Vagina (tissue), 2 donors: ENCODE measurements at regions not wholly inside any gene's neighbourhood (a gene's known extent, or its start where the extent isn't known, plus 50 kb on each side); places are given as distances from the start of the nearest gene placed in this dataset.

Experiments used
- DNase-seq, 2 donors: peaks; one replicate each; pipeline ENCODE4 v3.0.0-alpha.2; 2017; ENCODE audit errors: extremely low spot score in 2 of 2
- H3K27ac ChIP-seq: fragments of 200-600 bp; sonication (generic); one replicate; pipeline ENCODE4 v1.5.1; 2019
- H3K27me3 ChIP-seq: fragments of 200-600 bp; sonication (generic); one replicate; pipeline ENCODE4 v1.5.1; 2019
- H3K36me3 ChIP-seq, 2 donors: fragments of 200-600 bp; sonication (generic); one replicate each; pipeline ENCODE4 v1.5.1; 2017 to 2019
- H3K4me1 ChIP-seq: fragments of 200-600 bp; sonication (generic); one replicate; pipeline ENCODE4 v1.5.1; 2019
- H3K4me3 ChIP-seq, 2 donors: fragments of 200-600 bp; sonication (generic); 1 replicate in 1 of 2; 2 replicates in 1 of 2; pipeline ENCODE4 v1.5.1; 2016 to 2019
- H3K9me3 ChIP-seq: fragments of 200-600 bp; sonication (generic); one replicate; pipeline ENCODE4 v1.5.1; 2019
- CTCF ChIP-seq, 3 experiments: fragments of 450-650 bp in 2 of 3; fragments of 200-600 bp in 1 of 3; sonication (generic) in 1 of 3; IDR thresholded peaks; one replicate each; pipeline ENCODE4 v1.5.1; 2017 to 2019; ENCODE audit warnings: antibody characterized with exemption in 3 of 3, mild to moderate bottlenecking in 2 of 3, moderate library complexity in 2 of 3
- POLR2A ChIP-seq, 2 donors: fragments of 450-650 bp; IDR thresholded peaks; one replicate each; pipeline ENCODE4 v1.6.1; 2017; ENCODE audit warnings: antibody characterized with exemption in 2 of 2, mild to moderate bottlenecking in 2 of 2, moderate library complexity in 2 of 2
- POLR2AphosphoS5 ChIP-seq, 2 donors: sonication (generic); formaldehyde crosslinking; IDR thresholded peaks; one replicate each; pipeline ENCODE4 v1.9.0; 2017; ENCODE audit warnings: antibody characterized with exemption in 2 of 2, mild to moderate bottlenecking in 2 of 2, low read depth in 1 of 2; ENCODE audit not compliant: insufficient read depth in 1 of 2
- intact Hi-C: fragments of 100-400 bp; cut with DNase I; formaldehyde crosslinking; loops from one replicate; pipeline ENCODE4 v1.15.1; 2023

GRCh38 chr5:138653502-138653901 lies 78.3 kb upstream of the HSPA9 start:
- no peak for TF ChIP-seq CTCF (IDR thresholded peaks at IDR 0.05)
- no peak for TF ChIP-seq POLR2AphosphoS5 (IDR thresholded peaks at IDR 0.05; ENCODE audit: insufficient read depth in 1 of 2, low read depth in 1 of 2)
- TF ChIP-seq POLR2A (IDR thresholded peaks at IDR 0.05): no peak
- Histone ChIP-seq H3K9me3 (no peaks in the 10 kb centered on the region), H3K36me3 (no peaks in the 10 kb centered on the region), H3K27me3 (no peaks in the 10 kb centered on the region), H3K4me1 (no peaks in the 10 kb centered on the region), H3K27ac (no peak overlapping the region), H3K4me3 (no peak overlapping the region)
- intact Hi-C loops: no loop called here
- no peak for DNase-seq

- no peak for DNase-seq
- Histone ChIP-seq H3K27me3 (no peaks in the 10 kb centered on the region), H3K4me3 (no peak overlapping the region)
Observed at GRCh38 chr5:138651767-138652117, 76.5 kb upstream of the HSPA9 start.

GRCh38 chr5:138651058-138651766 lies 76.0 kb upstream of the HSPA9 start:
- H3K4me3 ChIP-seq: no peak overlapping the region
- no peaks in the 10 kb centered on the region for H3K27me3 ChIP-seq
- intact Hi-C loops: no loop called here
- H3K27ac ChIP-seq: no peak overlapping the region
- H3K36me3 ChIP-seq: no peaks in the 10 kb centered on the region
- no peak for DNase-seq
- no peak for TF ChIP-seq POLR2A (IDR thresholded peaks at IDR 0.05)
- peaks cover 10% of the 10 kb centered on the region for H3K4me1 ChIP-seq
- no peaks in the 10 kb centered on the region for H3K9me3 ChIP-seq

More at GRCh38 chr5:138651767-138652117, 76.5 kb upstream of the HSPA9 start:
- Histone ChIP-seq H3K4me1 (peaks cover 10% of the 10 kb centered on the region), H3K27ac (no peak overlapping the region), H3K36me3 (no peaks in the 10 kb centered on the region), H3K9me3 (no peaks in the 10 kb centered on the region)
- intact Hi-C loops: no loop called here
- no peak for TF ChIP-seq POLR2AphosphoS5 (IDR thresholded peaks at IDR 0.05; ENCODE audit: insufficient read depth in 1 of 2, low read depth in 1 of 2)
- no peak for TF ChIP-seq CTCF (IDR thresholded peaks at IDR 0.05)
- no peak for TF ChIP-seq POLR2A (IDR thresholded peaks at IDR 0.05)

GRCh38 chr5:138650196-138650595 lies 75.0 kb upstream of the HSPA9 start:
- Histone ChIP-seq H3K27me3 (no peaks in the 10 kb centered on the region), H3K27ac (no peak overlapping the region), H3K4me3 (no peak overlapping the region), H3K4me1 (peaks cover 10% of the 10 kb centered on the region), H3K9me3 (no peaks in the 10 kb centered on the region), H3K36me3 (no peaks in the 10 kb centered on the region)
- no peak for TF ChIP-seq POLR2AphosphoS5 (IDR thresholded peaks at IDR 0.05; ENCODE audit: insufficient read depth in 1 of 2, low read depth in 1 of 2)
- no peak for TF ChIP-seq CTCF (IDR thresholded peaks at IDR 0.05)
- no peak for TF ChIP-seq POLR2A (IDR thresholded peaks at IDR 0.05)
- intact Hi-C loops: no loop called here
- DNase-seq: no peak

GRCh38 chr5:138649775-138650174 lies 74.6 kb upstream of the HSPA9 start:
- TF ChIP-seq POLR2AphosphoS5 (IDR thresholded peaks at IDR 0.05; ENCODE audit: insufficient read depth in 1 of 2, low read depth in 1 of 2): no peak
- TF ChIP-seq CTCF (IDR thresholded peaks at IDR 0.05): no peak

More at GRCh38 chr5:138649775-138650174, 74.6 kb upstream of the HSPA9 start:
- H3K27ac ChIP-seq: no peak overlapping the region
- no peak overlapping the region for H3K4me3 ChIP-seq
- H3K36me3 ChIP-seq: no peaks in the 10 kb centered on the region
- no peaks in the 10 kb centered on the region for H3K9me3 ChIP-seq
- DNase-seq: no peak
- peaks cover 10% of the 10 kb centered on the region for H3K4me1 ChIP-seq
- intact Hi-C loops: no loop called here
- no peaks in the 10 kb centered on the region for H3K27me3 ChIP-seq
